Astrocyte (in vitro differentiated cells and primary cell): ENCODE measurements at regions not wholly inside any gene's neighbourhood (a gene's known extent, or its start where the extent isn't known, plus 50 kb on each side); places are given as distances from the start of the nearest gene placed in this dataset.

Experiments used
- EZH2 ChIP-seq: IDR thresholded peaks from 2 replicates; pipeline ENCODE4 v1.6.1; 2012; ENCODE audit warnings: mild to moderate bottlenecking, low read length, inconsistent platforms; ENCODE audit not compliant: insufficient read depth
- TF ChIP-seq, protein P1 (sequence below): IDR thresholded peaks from 2 replicates; pipeline ENCODE4 v1.5.1; 2011; ENCODE audit warnings: low read depth, mild to moderate bottlenecking, inconsistent platforms, low read length, moderate library complexity; ENCODE audit not compliant: insufficient read depth

DNA sequence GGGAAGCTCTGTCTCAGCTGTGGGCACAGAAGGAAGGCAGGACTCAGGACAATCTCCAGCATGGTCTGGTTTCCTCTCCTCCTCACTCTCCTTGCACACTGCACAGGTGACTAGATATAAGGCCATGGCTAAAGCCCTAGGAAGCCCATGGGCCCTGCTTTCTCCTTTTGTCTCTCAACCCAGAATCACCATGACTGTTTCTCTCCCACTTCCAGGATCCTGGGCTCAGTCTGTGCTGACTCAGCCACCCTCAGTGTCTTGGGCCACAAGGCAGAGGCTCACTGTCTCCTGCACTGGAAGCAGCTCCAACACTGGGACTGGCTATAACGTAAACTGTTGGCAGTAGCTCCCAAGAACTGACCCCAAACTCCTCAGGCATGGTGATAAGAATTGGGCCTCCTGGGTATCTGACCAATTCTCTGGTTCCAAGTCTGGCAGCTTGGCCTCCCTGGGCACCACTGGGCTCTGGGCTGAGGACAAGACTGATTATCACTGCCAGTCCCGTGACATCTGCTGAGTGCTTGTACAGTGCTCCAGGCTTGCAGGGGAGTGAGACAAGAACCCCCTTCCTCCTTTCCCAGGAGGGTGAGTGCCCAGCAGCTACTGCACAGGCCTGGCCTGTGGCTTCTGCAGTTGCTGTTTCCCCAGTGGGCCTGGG, 104.0 kb upstream of the TOP3B start:
- TF ChIP-seq, protein P1, sequence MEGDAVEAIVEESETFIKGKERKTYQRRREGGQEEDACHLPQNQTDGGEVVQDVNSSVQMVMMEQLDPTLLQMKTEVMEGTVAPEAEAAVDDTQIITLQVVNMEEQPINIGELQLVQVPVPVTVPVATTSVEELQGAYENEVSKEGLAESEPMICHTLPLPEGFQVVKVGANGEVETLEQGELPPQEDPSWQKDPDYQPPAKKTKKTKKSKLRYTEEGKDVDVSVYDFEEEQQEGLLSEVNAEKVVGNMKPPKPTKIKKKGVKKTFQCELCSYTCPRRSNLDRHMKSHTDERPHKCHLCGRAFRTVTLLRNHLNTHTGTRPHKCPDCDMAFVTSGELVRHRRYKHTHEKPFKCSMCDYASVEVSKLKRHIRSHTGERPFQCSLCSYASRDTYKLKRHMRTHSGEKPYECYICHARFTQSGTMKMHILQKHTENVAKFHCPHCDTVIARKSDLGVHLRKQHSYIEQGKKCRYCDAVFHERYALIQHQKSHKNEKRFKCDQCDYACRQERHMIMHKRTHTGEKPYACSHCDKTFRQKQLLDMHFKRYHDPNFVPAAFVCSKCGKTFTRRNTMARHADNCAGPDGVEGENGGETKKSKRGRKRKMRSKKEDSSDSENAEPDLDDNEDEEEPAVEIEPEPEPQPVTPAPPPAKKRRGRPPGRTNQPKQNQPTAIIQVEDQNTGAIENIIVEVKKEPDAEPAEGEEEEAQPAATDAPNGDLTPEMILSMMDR = no peak
- no peak for TF ChIP-seq EZH2
